Astrocyte (in vitro differentiated cells and primary cell): ENCODE measurements at regions not wholly inside any gene's neighbourhood (a gene's known extent, or its start where the extent isn't known, plus 50 kb on each side); places are given as distances from the start of the nearest gene placed in this dataset.

ENCODE experiments used
- DNase-seq: peaks from one replicate; pipeline ENCODE4 v3.0.0-alpha.2; 2010; ENCODE audit warnings: low read depth
- FAIRE-seq: peaks from 2 replicates; lab custom pipeline; 2011; peaks lifted over from hg19 to GRCh38; lab: Jason Lieb, UNC
- H2AFZ ChIP-seq: 2 replicates; pipeline ENCODE4 v1.6.0; 2012; ENCODE audit warnings: low read depth, low read length, inconsistent platforms
- H3K27ac ChIP-seq: 2 replicates; pipeline ENCODE4 v1.5.1; 2011; ENCODE audit warnings: low read depth, low read length, inconsistent platforms
- H3K27me3 ChIP-seq: 2 replicates; pipeline ENCODE4 v1.6.0; 2011; ENCODE audit warnings: low read length, inconsistent platforms; ENCODE audit not compliant: insufficient read depth
- H3K36me3 ChIP-seq: 2 replicates; pipeline ENCODE4 v1.5.1; 2011; ENCODE audit warnings: low read length, inconsistent platforms; ENCODE audit not compliant: insufficient read depth
- H3K4me1 ChIP-seq: 2 replicates; pipeline ENCODE4 v1.5.1; 2011; ENCODE audit warnings: low read length, inconsistent platforms; ENCODE audit not compliant: insufficient read depth
- H3K4me2 ChIP-seq: 2 replicates; pipeline ENCODE4 v1.6.0; 2012; ENCODE audit warnings: low read length, inconsistent platforms
- H3K4me3 ChIP-seq: 2 replicates; pipeline ENCODE4 v1.5.1; 2011; ENCODE audit warnings: low read depth, mild to moderate bottlenecking, low read length, inconsistent platforms; ENCODE audit not compliant: insufficient read depth
- H3K79me2 ChIP-seq: 2 replicates; pipeline ENCODE4 v1.6.0; 2012; ENCODE audit warnings: mild to moderate bottlenecking, low read length, inconsistent platforms; ENCODE audit not compliant: insufficient read depth
- H3K9ac ChIP-seq: 2 replicates; pipeline ENCODE4 v1.6.0; 2012; ENCODE audit warnings: mild to moderate bottlenecking, low read length, inconsistent platforms
- H3K9me3 ChIP-seq: 2 replicates; pipeline ENCODE4 v1.5.1; 2012; ENCODE audit warnings: low read depth, mild to moderate bottlenecking, low read length, inconsistent platforms; ENCODE audit not compliant: insufficient read depth
- H4K20me1 ChIP-seq: 2 replicates; pipeline ENCODE4 v1.6.0; 2012; ENCODE audit warnings: low read length, inconsistent platforms; ENCODE audit not compliant: insufficient read depth
- H3K27ac Mint-ChIP-seq: one replicate; pipeline ENCODE4 v1.8.0; 2021; ENCODE audit warnings: mild to moderate bottlenecking, mixed read lengths; ENCODE audit not compliant: unreplicated experiment
- H3K27me3 Mint-ChIP-seq: one replicate; pipeline ENCODE4 v1.8.0; 2021; ENCODE audit warnings: low read depth, mixed read lengths; ENCODE audit not compliant: unreplicated experiment
- H3K36me3 Mint-ChIP-seq: one replicate; pipeline ENCODE4 v1.8.0; 2021; ENCODE audit warnings: low read depth, mixed read lengths; ENCODE audit not compliant: unreplicated experiment
- H3K4me1 Mint-ChIP-seq: one replicate; pipeline ENCODE4 v1.8.0; 2021; ENCODE audit warnings: low read depth, mixed read lengths; ENCODE audit not compliant: unreplicated experiment
- H3K4me3 Mint-ChIP-seq: one replicate; pipeline ENCODE4 v1.8.0; 2021; ENCODE audit warnings: mild to moderate bottlenecking, moderate library complexity, mixed read lengths; ENCODE audit not compliant: unreplicated experiment
- H3K9me3 Mint-ChIP-seq: one replicate; pipeline ENCODE4 v1.8.0; 2021; ENCODE audit warnings: mild to moderate bottlenecking, mixed read lengths; ENCODE audit not compliant: unreplicated experiment
- CTCF ChIP-seq: IDR thresholded peaks from 2 replicates; pipeline ENCODE4 v1.5.1; 2011; ENCODE audit warnings: low read depth, mild to moderate bottlenecking, inconsistent platforms, low read length, moderate library complexity; ENCODE audit not compliant: insufficient read depth
- EZH2 ChIP-seq: IDR thresholded peaks from 2 replicates; pipeline ENCODE4 v1.6.1; 2012; ENCODE audit warnings: mild to moderate bottlenecking, low read length, inconsistent platforms; ENCODE audit not compliant: insufficient read depth

GRCh38 chr6:65786815-65787214 is 79.8 kb upstream of the EYS start:
- Histone ChIP-seq H3K9me3 (peaks cover 2% of the 10 kb centered on the region), H3K4me2 (no peak overlapping the region), H4K20me1 (no peaks in the 10 kb centered on the region), H3K9ac (no peak overlapping the region), H3K27me3 (no peaks in the 10 kb centered on the region), H3K4me1 (no peaks in the 10 kb centered on the region), H3K4me3 (no peak overlapping the region), H3K27ac (no peak overlapping the region), H3K36me3 (no peaks in the 10 kb centered on the region), H2AFZ (no peak overlapping the region), H3K79me2 (no peaks in the 10 kb centered on the region)
- Mint-ChIP-seq H3K27me3 (no peaks in the 10 kb centered on the region), H3K4me3 (no peak overlapping the region), H3K9me3 (no peaks in the 10 kb centered on the region), H3K36me3 (no peaks in the 10 kb centered on the region), H3K27ac (no peak overlapping the region), H3K4me1 (no peaks in the 10 kb centered on the region)
- FAIRE-seq (no peak), DNase-seq (no peak)
- no peak for TF ChIP-seq EZH2
- TF ChIP-seq CTCF: no peak

DNA sequence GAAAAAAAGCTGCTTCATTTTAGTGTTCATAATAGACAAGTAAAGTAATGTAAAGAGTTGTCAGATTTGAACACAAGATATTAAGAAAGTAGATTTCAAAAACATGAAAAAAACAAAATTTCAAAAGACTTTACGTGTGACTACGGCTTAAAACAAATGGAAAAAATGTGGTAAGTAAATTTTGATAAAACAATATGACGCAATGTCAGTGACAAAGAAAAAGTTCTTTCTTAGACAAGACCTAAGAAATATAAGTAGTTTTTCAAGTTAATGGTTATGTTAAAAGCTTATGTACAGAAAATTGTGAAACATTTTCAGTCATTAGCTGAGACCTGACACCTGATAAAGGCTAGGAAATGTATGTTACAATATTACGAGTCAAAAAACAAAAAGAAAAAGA is 73.7 kb upstream of the EYS start:
- no peak for DNase-seq
- no peaks in the 10 kb centered on the region for H3K36me3 Mint-ChIP-seq
- H3K27ac ChIP-seq: no peak overlapping the region
- H3K79me2 ChIP-seq: no peaks in the 10 kb centered on the region
- no peak overlapping the region for H3K4me2 ChIP-seq
- no peaks in the 10 kb centered on the region for H3K27me3 ChIP-seq
- no peak overlapping the region for H2AFZ ChIP-seq
- H3K4me1 Mint-ChIP-seq: no peaks in the 10 kb centered on the region
- no peak overlapping the region for H3K9ac ChIP-seq
- no peaks in the 10 kb centered on the region for H3K4me1 ChIP-seq
- H3K27ac Mint-ChIP-seq: no peak overlapping the region
- no peaks in the 10 kb centered on the region for H3K9me3 Mint-ChIP-seq
- TF ChIP-seq EZH2: no peak
- no peak for TF ChIP-seq CTCF
- H3K36me3 ChIP-seq: no peaks in the 10 kb centered on the region
- no peaks in the 10 kb centered on the region for H4K20me1 ChIP-seq
- FAIRE-seq: no peak
- H3K9me3 ChIP-seq: no peaks in the 10 kb centered on the region
- H3K4me3 ChIP-seq: no peak overlapping the region
- H3K27me3 Mint-ChIP-seq: no peaks in the 10 kb centered on the region
- no peak overlapping the region for H3K4me3 Mint-ChIP-seq

- Histone ChIP-seq H3K9ac (no peak overlapping the region), H3K4me2 (no peak overlapping the region), H2AFZ (no peak overlapping the region), H3K4me1 (no peaks in the 10 kb centered on the region), H3K4me3 (no peak overlapping the region), H4K20me1 (no peaks in the 10 kb centered on the region), H3K79me2 (no peaks in the 10 kb centered on the region), H3K27ac (no peak overlapping the region), H3K36me3 (no peaks in the 10 kb centered on the region), H3K27me3 (no peaks in the 10 kb centered on the region), H3K9me3 (peaks cover 5% of the 10 kb centered on the region)
- Mint-ChIP-seq H3K9me3 (peaks cover 2% of the 10 kb centered on the region), H3K4me1 (no peaks in the 10 kb centered on the region), H3K4me3 (no peak overlapping the region), H3K27ac (no peak overlapping the region), H3K36me3 (no peaks in the 10 kb centered on the region), H3K27me3 (no peaks in the 10 kb centered on the region)
- TF ChIP-seq EZH2 (no peak), CTCF (no peak)
- DNase-seq (no peak), FAIRE-seq (no peak)
These were observed 69.3 kb upstream of the EYS start for GRCh38 chr6:65776332-65776731.
